ENCODE measurements at regions not wholly inside any gene's neighbourhood (a gene's known extent, or its start where the extent isn't known, plus 50 kb on each side); places are given as distances from the start of the nearest gene placed in this dataset.
A peak's percentile ranks its signal among the peaks of the same experiment; 100 is the strongest.

- Histone ChIP-seq H3K36me3 (ENCODE audit: control insufficient read depth, insufficient read depth, low read length) (no peaks in the 10 kb centered on the region), H3K27ac (ENCODE audit: low read length) (peak overlapping the region; percentile 92), H3K4me1 (ENCODE audit: control insufficient read depth, insufficient read depth, low read length) (peaks cover 53% of the 10 kb centered on the region), H3K9me3 (ENCODE audit: control insufficient read depth, insufficient read depth, low read depth, low read length) (no peaks in the 10 kb centered on the region), H3K4me3 (ENCODE audit: low read depth in 2 of 2, low read length in 2 of 2) (no peak overlapping the region), H3K27me3 (ENCODE audit: control insufficient read depth, insufficient read depth, low read length) (no peaks in the 10 kb centered on the region)
- BruUV-seq (replicated peaks) = no TSS peak
- ChIA-PET POLR2A (no interaction called here), CTCF (no interaction called here)
- ATAC-seq = no peak
- no peak for TF ChIP-seq TCF7L2 (IDR thresholded peaks at IDR 0.05; ENCODE audit: low read depth, low read length)
- TF ChIP-seq POLR2AphosphoS5 (IDR thresholded peaks at IDR 0.05; ENCODE audit: low read depth, low read length) = no peak
- no peak for TF ChIP-seq CTCF (IDR thresholded peaks at IDR 0.05)
- no peak for TF ChIP-seq SIN3A (IDR thresholded peaks at IDR 0.05; ENCODE audit: borderline replicate concordance, insufficient read depth, low read depth, low read length)
- no peak for TF ChIP-seq REST (IDR thresholded peaks at IDR 0.05; ENCODE audit: insufficient read depth in 1 of 2, low read depth in 2 of 2, low read length in 1 of 2)
- DNase-seq (ENCODE audit: low read depth, low spot score) = no peak
- intact Hi-C loops (cut with micrococcal nuclease; ENCODE audit: unreplicated experiment) = no loop called here
- in situ Hi-C loops (cut with HindIII; ENCODE audit: low pct_unique_long_range_greater_than_20kb, low sequenced_read_pairs) = no loop called here
Measured at GRCh38 chr6:37106051-37106363, 63.9 kb upstream of the PIM1 start.

- Histone ChIP-seq H3K9me3 (ENCODE audit: control insufficient read depth, insufficient read depth, low read depth, low read length) (no peaks in the 10 kb centered on the region), H3K27me3 (ENCODE audit: control insufficient read depth, insufficient read depth, low read length) (no peaks in the 10 kb centered on the region), H3K27ac (ENCODE audit: low read length) (peak overlapping the region; percentile 92; the same call in 1 of the 2 replicates), H3K4me1 (ENCODE audit: control insufficient read depth, insufficient read depth, low read length) (peaks cover 53% of the 10 kb centered on the region), H3K4me3 (ENCODE audit: low read depth in 2 of 2, low read length in 2 of 2) (no peak overlapping the region), H3K36me3 (ENCODE audit: control insufficient read depth, insufficient read depth, low read length) (no peaks in the 10 kb centered on the region)
- intact Hi-C loops (cut with micrococcal nuclease; ENCODE audit: unreplicated experiment) (no loop called here), in situ Hi-C loops (cut with HindIII; ENCODE audit: low pct_unique_long_range_greater_than_20kb, low sequenced_read_pairs) (no loop called here)
- ChIA-PET POLR2A (no interaction called here), CTCF (no interaction called here)
- no TSS peak for BruUV-seq (replicated peaks)
- ATAC-seq (no peak), DNase-seq (ENCODE audit: low read depth, low spot score) (no peak)
- TF ChIP-seq TCF7L2 (IDR thresholded peaks at IDR 0.05; ENCODE audit: low read depth, low read length) (no peak), REST (IDR thresholded peaks at IDR 0.05; ENCODE audit: insufficient read depth in 1 of 2, low read depth in 2 of 2, low read length in 1 of 2) (no peak), SIN3A (IDR thresholded peaks at IDR 0.05; ENCODE audit: borderline replicate concordance, insufficient read depth, low read depth, low read length) (no peak), CTCF (IDR thresholded peaks at IDR 0.05) (no peak), POLR2AphosphoS5 (IDR thresholded peaks at IDR 0.05; ENCODE audit: low read depth, low read length) (no peak)
Measured at GRCh38 chr6:37106554-37106953, 63.4 kb upstream of the PIM1 start.

Measured in Panc1 (cell line).